MM.1S (cell line): ENCODE measurements at regions not wholly inside any gene's neighbourhood (a gene's known extent, or its start where the extent isn't known, plus 50 kb on each side); places are given as distances from the start of the nearest gene placed in this dataset.

Source experiments
- EZH2 ChIP-seq: fragments of 300-600 bp; sonication (generic); optimal IDR thresholded peaks from 2 replicates; pipeline ENCODE3; 2017; ENCODE audit warnings: low read depth, mild to moderate bottlenecking, antibody characterized with exemption, low read length, mixed read lengths
- TF ChIP-seq, protein P1 (sequence below): fragments of 300-600 bp; sonication (generic); IDR thresholded peaks from 2 replicates; pipeline ENCODE4 v1.5.1; 2016; ENCODE audit warnings: antibody characterized with exemption, low read length, mixed read lengths

DNA sequence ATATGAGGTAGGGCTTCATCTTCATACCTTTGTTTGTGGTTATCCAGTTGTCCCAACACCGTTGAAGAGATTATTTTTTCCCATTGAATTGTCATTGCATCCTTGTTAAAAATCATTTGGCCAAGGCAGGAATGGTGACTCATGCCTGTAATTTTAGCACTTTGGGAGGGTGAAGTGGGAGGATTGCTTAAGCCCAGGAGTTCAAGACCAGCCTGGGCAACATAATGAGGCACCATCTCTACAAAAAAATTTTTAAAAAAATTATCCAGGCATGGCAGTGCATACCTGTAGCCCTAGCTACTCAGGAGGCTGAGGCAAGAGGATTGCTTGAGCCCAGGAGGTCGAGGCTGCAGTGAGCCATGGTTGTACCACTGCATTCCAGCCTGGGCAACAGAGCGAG, 223.9 kb downstream of the TANC2 start:
- TF ChIP-seq, protein P1, sequence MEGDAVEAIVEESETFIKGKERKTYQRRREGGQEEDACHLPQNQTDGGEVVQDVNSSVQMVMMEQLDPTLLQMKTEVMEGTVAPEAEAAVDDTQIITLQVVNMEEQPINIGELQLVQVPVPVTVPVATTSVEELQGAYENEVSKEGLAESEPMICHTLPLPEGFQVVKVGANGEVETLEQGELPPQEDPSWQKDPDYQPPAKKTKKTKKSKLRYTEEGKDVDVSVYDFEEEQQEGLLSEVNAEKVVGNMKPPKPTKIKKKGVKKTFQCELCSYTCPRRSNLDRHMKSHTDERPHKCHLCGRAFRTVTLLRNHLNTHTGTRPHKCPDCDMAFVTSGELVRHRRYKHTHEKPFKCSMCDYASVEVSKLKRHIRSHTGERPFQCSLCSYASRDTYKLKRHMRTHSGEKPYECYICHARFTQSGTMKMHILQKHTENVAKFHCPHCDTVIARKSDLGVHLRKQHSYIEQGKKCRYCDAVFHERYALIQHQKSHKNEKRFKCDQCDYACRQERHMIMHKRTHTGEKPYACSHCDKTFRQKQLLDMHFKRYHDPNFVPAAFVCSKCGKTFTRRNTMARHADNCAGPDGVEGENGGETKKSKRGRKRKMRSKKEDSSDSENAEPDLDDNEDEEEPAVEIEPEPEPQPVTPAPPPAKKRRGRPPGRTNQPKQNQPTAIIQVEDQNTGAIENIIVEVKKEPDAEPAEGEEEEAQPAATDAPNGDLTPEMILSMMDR: no peak
- no peak for TF ChIP-seq EZH2
